ENCODE measurements at regions not wholly inside any gene's neighbourhood (a gene's known extent, or its start where the extent isn't known, plus 50 kb on each side); places are given as distances from the start of the nearest gene placed in this dataset.
"Not testable (repeated sequence)": the region's sequence is repeated elsewhere in the genome, so short reads cannot be mapped to it uniquely, and the experiment has no call there.

DNA sequence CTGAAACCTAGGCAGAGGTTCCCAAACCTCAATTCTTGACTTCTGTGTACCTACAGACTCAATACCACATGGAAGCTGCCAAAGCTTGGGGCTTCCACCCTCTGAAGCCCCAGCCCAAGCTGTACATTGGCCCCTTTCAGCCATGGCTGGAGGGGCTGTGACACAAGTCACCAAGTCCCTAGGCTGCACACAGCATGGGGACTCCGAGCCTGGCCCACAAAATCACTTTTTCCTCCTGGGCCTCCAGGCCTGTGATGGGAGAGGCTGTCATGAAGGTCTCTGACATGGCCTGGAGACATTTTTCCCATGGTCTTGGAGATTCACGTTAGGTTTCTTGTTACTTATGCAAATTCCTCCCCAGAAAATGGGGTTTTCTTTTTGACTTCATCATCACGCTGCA is 217.5 kb upstream of the ALCAM start:
- not testable (repeated sequence) for TF ChIP-seq POLR2A (IDR thresholded peaks at IDR 0.05; ENCODE audit: low read length); GATA1 (IDR thresholded peaks at IDR 0.05; ENCODE audit: low read depth, low read length)
